GM12865 (cell line): ENCODE measurements at regions not wholly inside any gene's neighbourhood (a gene's known extent, or its start where the extent isn't known, plus 50 kb on each side); places are given as distances from the start of the nearest gene placed in this dataset.

Experiments
- DNase-seq: peaks from one replicate; pipeline ENCODE4 v3.0.0; 2010; ENCODE audit warnings: low read depth
- H3K4me3 ChIP-seq: 2 replicates; pipeline ENCODE4 v1.5.1; 2011; ENCODE audit warnings: mild to moderate bottlenecking, low read depth, low read length, control low read depth
- TF ChIP-seq, protein P1 (sequence below): IDR thresholded peaks from 2 replicates; pipeline ENCODE4 v1.5.1; 2011; ENCODE audit warnings: low read length, control low read depth, low read depth, inconsistent platforms; ENCODE audit not compliant: insufficient read depth; ENCODE audit errors: missing control alignments

DNA sequence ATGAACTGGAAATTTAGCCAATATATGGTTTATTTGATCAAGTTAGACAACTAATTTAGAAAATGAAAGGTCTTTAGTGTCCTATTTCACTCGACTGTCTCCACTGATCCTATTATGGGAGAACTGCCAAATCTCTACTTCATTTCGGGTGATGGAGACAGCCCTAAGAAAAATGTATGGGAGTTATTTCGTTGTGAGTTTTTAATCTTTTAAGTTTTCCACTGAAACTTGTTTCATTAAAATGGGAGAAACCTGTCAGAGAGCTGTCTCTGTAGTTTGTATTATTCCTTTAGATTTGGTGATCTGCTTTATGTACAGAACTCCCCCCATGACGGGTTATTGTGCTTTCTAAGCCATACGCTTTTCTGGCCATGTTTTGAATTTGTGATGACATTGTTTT, 899.7 kb downstream of the ADGRL2 start:
- no peak overlapping the region for H3K4me3 ChIP-seq
- TF ChIP-seq, protein P1, sequence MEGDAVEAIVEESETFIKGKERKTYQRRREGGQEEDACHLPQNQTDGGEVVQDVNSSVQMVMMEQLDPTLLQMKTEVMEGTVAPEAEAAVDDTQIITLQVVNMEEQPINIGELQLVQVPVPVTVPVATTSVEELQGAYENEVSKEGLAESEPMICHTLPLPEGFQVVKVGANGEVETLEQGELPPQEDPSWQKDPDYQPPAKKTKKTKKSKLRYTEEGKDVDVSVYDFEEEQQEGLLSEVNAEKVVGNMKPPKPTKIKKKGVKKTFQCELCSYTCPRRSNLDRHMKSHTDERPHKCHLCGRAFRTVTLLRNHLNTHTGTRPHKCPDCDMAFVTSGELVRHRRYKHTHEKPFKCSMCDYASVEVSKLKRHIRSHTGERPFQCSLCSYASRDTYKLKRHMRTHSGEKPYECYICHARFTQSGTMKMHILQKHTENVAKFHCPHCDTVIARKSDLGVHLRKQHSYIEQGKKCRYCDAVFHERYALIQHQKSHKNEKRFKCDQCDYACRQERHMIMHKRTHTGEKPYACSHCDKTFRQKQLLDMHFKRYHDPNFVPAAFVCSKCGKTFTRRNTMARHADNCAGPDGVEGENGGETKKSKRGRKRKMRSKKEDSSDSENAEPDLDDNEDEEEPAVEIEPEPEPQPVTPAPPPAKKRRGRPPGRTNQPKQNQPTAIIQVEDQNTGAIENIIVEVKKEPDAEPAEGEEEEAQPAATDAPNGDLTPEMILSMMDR = no peak
- no peak for DNase-seq

DNA sequence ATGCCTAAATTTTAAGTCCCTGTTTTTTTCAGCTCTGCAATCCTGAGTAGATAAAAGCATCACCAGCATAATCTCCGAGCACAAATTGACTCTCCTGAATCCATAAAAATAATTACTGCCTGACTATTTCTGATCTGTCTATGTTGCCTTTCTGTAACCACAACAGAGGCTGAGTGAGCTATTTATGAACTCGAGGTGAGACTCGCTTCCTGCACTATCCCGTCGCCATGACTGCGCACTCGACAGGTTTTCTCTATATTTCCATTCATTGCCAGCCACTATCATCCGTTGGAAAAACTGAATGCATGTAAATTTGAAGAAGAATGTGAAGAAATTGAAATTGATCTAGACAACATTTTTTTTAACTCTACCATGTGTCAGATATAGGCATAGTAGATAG, 897.2 kb downstream of the ADGRL2 start:
- H3K4me3 ChIP-seq = no peak overlapping the region
- TF ChIP-seq, protein P1 = no peak
- DNase-seq = no peak

DNA sequence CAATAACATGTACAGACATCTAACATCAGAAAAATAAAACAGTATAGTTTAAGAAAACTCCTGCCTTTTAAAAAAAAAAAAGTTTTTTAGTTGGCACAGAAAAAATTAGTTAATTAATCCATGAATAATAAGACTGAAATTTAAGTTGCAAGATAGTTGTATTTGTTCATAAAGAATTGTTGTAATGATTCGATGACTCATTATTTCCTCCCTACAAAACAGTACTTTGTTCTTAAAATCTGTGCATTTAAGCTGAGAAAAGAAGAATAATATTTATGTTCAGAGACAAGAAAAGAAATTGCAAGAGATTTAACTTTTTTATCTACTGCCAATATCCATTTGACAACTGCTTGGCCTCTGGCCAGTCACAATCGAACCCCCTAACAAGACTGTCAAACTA, 894.7 kb downstream of the ADGRL2 start:
- TF ChIP-seq, protein P1 = no peak
- H3K4me3 ChIP-seq = no peak overlapping the region
- no peak for DNase-seq

DNA sequence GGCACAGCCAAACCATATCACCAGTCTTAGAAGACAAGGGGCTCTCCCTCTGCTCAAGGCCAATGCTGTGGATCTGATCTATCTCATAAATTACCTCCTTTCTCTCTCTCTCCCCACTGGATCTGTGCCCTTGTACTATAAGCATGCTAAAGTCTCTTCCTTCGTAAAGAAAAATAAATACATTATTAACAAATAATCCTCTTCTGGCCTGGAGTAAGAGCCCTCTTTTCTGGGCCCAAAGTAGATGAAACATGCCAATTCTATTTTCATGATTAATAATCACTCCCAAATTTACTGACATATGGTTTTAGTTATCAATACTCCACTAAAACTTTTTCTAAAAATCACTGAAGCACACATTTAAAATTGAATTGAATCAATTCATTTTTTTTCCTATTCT, 889.7 kb downstream of the ADGRL2 start:
- no peak overlapping the region for H3K4me3 ChIP-seq
- TF ChIP-seq, protein P1 = no peak
- DNase-seq = no peak

DNA sequence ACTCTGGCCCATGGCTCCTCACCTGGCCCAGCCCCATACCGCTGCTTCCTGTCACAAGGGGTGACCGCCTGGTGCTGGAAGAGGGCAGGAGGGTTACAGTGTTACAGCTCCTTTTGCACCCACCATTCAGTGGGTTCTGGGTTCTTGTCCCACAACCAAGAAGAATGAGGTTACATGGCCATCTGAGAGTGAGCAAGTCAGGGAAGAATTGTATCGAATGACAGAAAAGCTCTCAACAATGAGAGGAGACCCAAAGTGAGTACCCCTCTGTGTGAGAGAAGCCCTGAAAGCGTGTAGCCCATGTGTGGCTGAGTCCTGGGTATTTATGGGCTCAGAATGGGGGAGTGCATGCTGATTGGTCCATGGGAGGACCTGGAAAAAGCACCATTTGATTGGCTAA, 888.5 kb downstream of the ADGRL2 start:
- no peak for DNase-seq
- H3K4me3 ChIP-seq = no peak overlapping the region
- TF ChIP-seq, protein P1 = no peak

DNA sequence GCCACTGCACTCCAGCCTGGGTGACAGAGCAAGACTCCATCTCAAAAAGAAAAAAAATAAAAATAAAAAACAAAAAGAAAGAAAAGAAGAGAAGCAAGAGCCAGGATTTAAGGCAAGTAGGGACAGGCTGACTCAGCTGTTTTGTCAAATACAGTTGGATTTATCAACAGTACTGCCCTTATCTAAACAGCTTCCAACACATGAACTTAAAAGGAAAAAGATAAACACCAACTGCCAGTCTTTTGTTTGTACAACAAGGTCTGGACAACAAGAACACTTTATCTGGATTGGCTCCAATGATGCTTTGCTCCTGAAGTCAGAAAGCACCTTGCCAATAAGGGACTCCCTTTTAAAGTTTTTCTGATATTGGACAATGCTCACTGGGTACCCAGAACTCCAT, 886.0 kb downstream of the ADGRL2 start:
- no peak for DNase-seq
- H3K4me3 ChIP-seq = no peak overlapping the region
- TF ChIP-seq, protein P1 = no peak

DNA sequence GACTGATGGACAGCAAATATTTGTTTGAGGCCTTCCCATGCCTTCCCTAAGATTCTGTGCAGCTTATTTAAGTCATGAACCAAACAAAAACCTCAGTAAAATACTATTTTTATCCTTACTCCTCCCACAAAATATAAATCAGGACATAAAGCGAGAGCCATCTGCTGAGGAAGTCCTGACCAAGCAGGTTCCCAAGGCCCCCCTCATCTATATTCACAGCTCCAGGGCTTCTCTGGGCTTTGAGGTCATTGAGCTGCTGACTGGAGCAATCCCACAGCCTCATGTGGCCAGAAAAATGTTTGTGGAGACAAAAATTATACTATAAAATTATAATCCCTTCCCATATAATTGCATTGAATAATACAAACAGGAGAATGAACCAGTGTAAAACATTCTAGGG, 846.2 kb downstream of the ADGRL2 start:
- DNase-seq = no peak
- TF ChIP-seq, protein P1 = no peak
- H3K4me3 ChIP-seq = no peak overlapping the region
